ENCODE measurements at regions not wholly inside any gene's neighbourhood (a gene's known extent, or its start where the extent isn't known, plus 50 kb on each side); places are given as distances from the start of the nearest gene placed in this dataset.

DNA sequence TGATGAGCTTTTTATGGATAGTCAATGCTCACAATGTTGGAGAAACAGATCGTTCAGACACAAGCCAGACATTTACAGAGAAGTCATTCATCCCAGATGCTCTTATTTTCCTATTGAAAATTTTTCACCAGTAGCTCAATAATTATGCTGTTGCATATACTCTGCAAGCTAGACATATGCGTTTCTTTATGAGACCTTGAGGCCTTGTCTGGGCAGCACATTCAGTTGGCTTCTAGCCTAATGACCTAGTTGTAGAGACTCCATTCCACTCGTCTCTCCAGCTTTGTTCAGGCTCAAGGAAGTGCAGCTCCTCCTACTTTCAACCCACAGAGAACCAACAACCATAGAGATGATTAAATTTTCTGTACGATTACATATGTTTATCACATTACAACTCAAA lies 237.7 kb downstream of the MZT1 start:
- TF ChIP-seq CTCF (IDR thresholded peaks at IDR 0.05), result no peak
- no peak for TF ChIP-seq POLR2A (IDR thresholded peaks at IDR 0.05)

All from adrenal gland (tissue), 5 donors.